CD4-positive, alpha-beta T cell (primary cell): ENCODE measurements at regions not wholly inside any gene's neighbourhood (a gene's known extent, or its start where the extent isn't known, plus 50 kb on each side); places are given as distances from the start of the nearest gene placed in this dataset.

Source experiments
- ATAC-seq: fragments of 200-7000 bp; cut with Tn5 transposase; one replicate; pipeline ENCODE4 v1.10.0; 2022; ENCODE audit warnings: mild to moderate bottlenecking; ENCODE audit not compliant: poor library complexity
- CTCF ChIA-PET: fragments of 350-600 bp; sonication (Branson Sonifier 250); formaldehyde crosslinking; loops from one replicate; lab custom pipeline; 2021; ENCODE audit warnings: antibody characterized with exemption, inconsistent platforms; lab: Charles Lee
- POLR2A ChIA-PET: fragments of 350-600 bp; sonication (Branson Sonifier 250); formaldehyde crosslinking; loops from one replicate; lab custom pipeline; 2021; ENCODE audit warnings: antibody characterized with exemption, inconsistent platforms; lab: Charles Lee
- DNase-seq, 14 experiments: peaks; one replicate each; pipeline ENCODE4 v3.0.0-alpha.2; 2013 to 2020; ENCODE audit warnings: mixed read lengths in 2 of 14
- H3K27ac ChIP-seq, 2 donors: one replicate each; pipeline versions ENCODE4 v1.5.1 to v1.7.0; 2013; ENCODE audit warnings: low read length in 2 of 2, low read depth in 1 of 2, mild to moderate bottlenecking in 1 of 2
- H3K27me3 ChIP-seq, 2 experiments: 1 replicate in 1 of 2; 2 replicates in 1 of 2; pipeline versions ENCODE4 v1.6.1 to v1.7.0; 2013; ENCODE audit warnings: low read length in 2 of 2, control low read depth in 1 of 2, mild to moderate bottlenecking in 1 of 2, moderate library complexity in 1 of 2; ENCODE audit not compliant: insufficient read depth in 2 of 2, control insufficient read depth in 1 of 2
- H3K36me3 ChIP-seq: one replicate; pipeline ENCODE4 v1.6.1; 2013; ENCODE audit warnings: low read length, control low read depth; ENCODE audit not compliant: insufficient read depth
- H3K4me1 ChIP-seq: one replicate; pipeline ENCODE4 v1.6.1; 2013; ENCODE audit warnings: low read length, control low read depth; ENCODE audit not compliant: insufficient read depth
- H3K4me3 ChIP-seq: one replicate; pipeline ENCODE4 v1.5.1; 2013; ENCODE audit warnings: mild to moderate bottlenecking, low read length, moderate library complexity
- H3K9me3 ChIP-seq, 2 experiments: 1 replicate in 1 of 2; 2 replicates in 1 of 2; pipeline versions ENCODE4 v1.6.1 to v1.7.0; 2013; ENCODE audit warnings: low read length in 2 of 2, mild to moderate bottlenecking in 2 of 2, control low read depth in 1 of 2, moderate library complexity in 1 of 2; ENCODE audit not compliant: control insufficient read depth in 1 of 2, insufficient read depth in 1 of 2
- H3K27ac Mint-ChIP-seq: one replicate; pipeline ENCODE4 v1.8.0; 2020; ENCODE audit warnings: mixed read lengths
- H3K27me3 Mint-ChIP-seq: one replicate; pipeline ENCODE4 v1.8.0; 2021; ENCODE audit warnings: mixed read lengths
- H3K36me3 Mint-ChIP-seq: one replicate; pipeline ENCODE4 v1.8.0; 2021; ENCODE audit warnings: low read depth, mixed read lengths
- H3K4me1 Mint-ChIP-seq: one replicate; pipeline ENCODE4 v1.8.0; 2021; ENCODE audit warnings: low read depth, mixed read lengths
- H3K4me3 Mint-ChIP-seq: one replicate; pipeline ENCODE4 v1.8.0; 2020; ENCODE audit warnings: mild to moderate bottlenecking, mixed read lengths
- H3K9me3 Mint-ChIP-seq: one replicate; pipeline ENCODE4 v1.8.0; 2020; ENCODE audit warnings: mixed read lengths
- CTCF ChIP-seq: fragments of 200-600 bp; IDR thresholded peaks from one replicate; pipeline ENCODE4 v1.8.0; 2022; ENCODE audit warnings: antibody characterized with exemption, mild to moderate bottlenecking
- intact Hi-C, 2 experiments: fragments of 100-400 bp; cut with DNase I in 1 of 2; cut with micrococcal nuclease in 1 of 2; formaldehyde crosslinking; loops; one replicate each; pipeline versions ENCODE4 v1.15.1 to v1.9.0; 2023 to 2025; cut with DNase I, micrococcal nuclease

- Mint-ChIP-seq H3K36me3 (no peaks in the 10 kb centered on the region), H3K4me3 (no peak overlapping the region), H3K27ac (no peak overlapping the region), H3K9me3 (no peaks in the 10 kb centered on the region), H3K4me1 (no peaks in the 10 kb centered on the region), H3K27me3 (peaks cover 5% of the 10 kb centered on the region)
- H3K4me3 ChIP-seq = no peak overlapping the region
- no peaks in the 10 kb centered on the region for H3K4me1 ChIP-seq
- no peak for TF ChIP-seq CTCF
- ATAC-seq (no peak), DNase-seq (no peak)
- no peaks in the 10 kb centered on the region for H3K9me3 ChIP-seq
- H3K27ac ChIP-seq = no peak overlapping the region
- intact Hi-C loops = no loop called here
- no peaks in the 10 kb centered on the region for H3K27me3 ChIP-seq
- ChIA-PET POLR2A (no interaction called here), CTCF (no interaction called here)
- no peaks in the 10 kb centered on the region for H3K36me3 ChIP-seq
Measured at GRCh38 chr2:41957431-41957830, 90.4 kb upstream of the PKDCC start.

- no peaks in the 10 kb centered on the region for H3K36me3 ChIP-seq
- POLR2A ChIA-PET = no interaction called here
- no peak overlapping the region for H3K4me3 Mint-ChIP-seq
- DNase-seq (no peak), ATAC-seq (no peak)
- H3K4me1 ChIP-seq = no peaks in the 10 kb centered on the region
- H3K9me3 ChIP-seq = no peaks in the 10 kb centered on the region
- H3K27me3 Mint-ChIP-seq = peaks cover 5% of the 10 kb centered on the region
- H3K36me3 Mint-ChIP-seq = no peaks in the 10 kb centered on the region
- TF ChIP-seq CTCF = no peak
- H3K27ac Mint-ChIP-seq = no peak overlapping the region
- CTCF ChIA-PET = no interaction called here
- H3K4me3 ChIP-seq = no peak overlapping the region
- intact Hi-C loops = no loop called here
- H3K27ac ChIP-seq = no peak overlapping the region
- no peaks in the 10 kb centered on the region for H3K9me3 Mint-ChIP-seq
- H3K27me3 ChIP-seq = no peaks in the 10 kb centered on the region
- H3K4me1 Mint-ChIP-seq = no peaks in the 10 kb centered on the region
Measured at GRCh38 chr2:41958251-41958650, 89.6 kb upstream of the PKDCC start.

GRCh38 chr2:41958775-41959174, 89.0 kb upstream of the PKDCC start:
- Histone ChIP-seq H3K4me1 (no peaks in the 10 kb centered on the region), H3K9me3 (no peaks in the 10 kb centered on the region), H3K27ac (no peak overlapping the region), H3K36me3 (no peaks in the 10 kb centered on the region), H3K27me3 (no peaks in the 10 kb centered on the region), H3K4me3 (no peak overlapping the region)
- no peak for DNase-seq
- intact Hi-C loops = no loop called here
- no peaks in the 10 kb centered on the region for H3K4me1 Mint-ChIP-seq
- POLR2A ChIA-PET = no interaction called here
- no peak for TF ChIP-seq CTCF
- no peak for ATAC-seq
- no peaks in the 10 kb centered on the region for H3K9me3 Mint-ChIP-seq
- H3K4me3 Mint-ChIP-seq = no peak overlapping the region
- CTCF ChIA-PET = no interaction called here
- no peak overlapping the region for H3K27ac Mint-ChIP-seq
- no peaks in the 10 kb centered on the region for H3K36me3 Mint-ChIP-seq
- peaks cover 5% of the 10 kb centered on the region for H3K27me3 Mint-ChIP-seq
